CD4-positive, alpha-beta T cell (primary cell): ENCODE measurements at regions not wholly inside any gene's neighbourhood (a gene's known extent, or its start where the extent isn't known, plus 50 kb on each side); places are given as distances from the start of the nearest gene placed in this dataset.

Experiments
- ATAC-seq: fragments of 200-7000 bp; cut with Tn5 transposase; one replicate; pipeline ENCODE4 v1.10.0; 2022; ENCODE audit warnings: mild to moderate bottlenecking; ENCODE audit not compliant: poor library complexity
- CTCF ChIA-PET: fragments of 350-600 bp; sonication (Branson Sonifier 250); formaldehyde crosslinking; loops from one replicate; lab custom pipeline; 2021; ENCODE audit warnings: antibody characterized with exemption, inconsistent platforms; lab: Charles Lee
- POLR2A ChIA-PET: fragments of 350-600 bp; sonication (Branson Sonifier 250); formaldehyde crosslinking; loops from one replicate; lab custom pipeline; 2021; ENCODE audit warnings: antibody characterized with exemption, inconsistent platforms; lab: Charles Lee
- DNase-seq, 14 experiments: peaks; one replicate each; pipeline ENCODE4 v3.0.0-alpha.2; 2013 to 2020; ENCODE audit warnings: mixed read lengths in 2 of 14
- H3K27ac ChIP-seq, 2 donors: one replicate each; pipeline versions ENCODE4 v1.5.1 to v1.7.0; 2013; ENCODE audit warnings: low read length in 2 of 2, low read depth in 1 of 2, mild to moderate bottlenecking in 1 of 2
- H3K27me3 ChIP-seq, 2 experiments: 1 replicate in 1 of 2; 2 replicates in 1 of 2; pipeline versions ENCODE4 v1.6.1 to v1.7.0; 2013; ENCODE audit warnings: low read length in 2 of 2, control low read depth in 1 of 2, mild to moderate bottlenecking in 1 of 2, moderate library complexity in 1 of 2; ENCODE audit not compliant: insufficient read depth in 2 of 2, control insufficient read depth in 1 of 2
- H3K36me3 ChIP-seq: one replicate; pipeline ENCODE4 v1.6.1; 2013; ENCODE audit warnings: low read length, control low read depth; ENCODE audit not compliant: insufficient read depth
- H3K4me1 ChIP-seq: one replicate; pipeline ENCODE4 v1.6.1; 2013; ENCODE audit warnings: low read length, control low read depth; ENCODE audit not compliant: insufficient read depth
- H3K4me3 ChIP-seq: one replicate; pipeline ENCODE4 v1.5.1; 2013; ENCODE audit warnings: mild to moderate bottlenecking, low read length, moderate library complexity
- H3K9me3 ChIP-seq, 2 experiments: 1 replicate in 1 of 2; 2 replicates in 1 of 2; pipeline versions ENCODE4 v1.6.1 to v1.7.0; 2013; ENCODE audit warnings: low read length in 2 of 2, mild to moderate bottlenecking in 2 of 2, control low read depth in 1 of 2, moderate library complexity in 1 of 2; ENCODE audit not compliant: control insufficient read depth in 1 of 2, insufficient read depth in 1 of 2
- H3K27ac Mint-ChIP-seq: one replicate; pipeline ENCODE4 v1.8.0; 2020; ENCODE audit warnings: mixed read lengths
- H3K27me3 Mint-ChIP-seq: one replicate; pipeline ENCODE4 v1.8.0; 2021; ENCODE audit warnings: mixed read lengths
- H3K36me3 Mint-ChIP-seq: one replicate; pipeline ENCODE4 v1.8.0; 2021; ENCODE audit warnings: low read depth, mixed read lengths
- H3K4me1 Mint-ChIP-seq: one replicate; pipeline ENCODE4 v1.8.0; 2021; ENCODE audit warnings: low read depth, mixed read lengths
- H3K4me3 Mint-ChIP-seq: one replicate; pipeline ENCODE4 v1.8.0; 2020; ENCODE audit warnings: mild to moderate bottlenecking, mixed read lengths
- H3K9me3 Mint-ChIP-seq: one replicate; pipeline ENCODE4 v1.8.0; 2020; ENCODE audit warnings: mixed read lengths
- intact Hi-C, 2 experiments: fragments of 100-400 bp; cut with DNase I in 1 of 2; cut with micrococcal nuclease in 1 of 2; formaldehyde crosslinking; loops; one replicate each; pipeline versions ENCODE4 v1.15.1 to v1.9.0; 2023 to 2025; cut with DNase I, micrococcal nuclease
- TF ChIP-seq, protein P1 (sequence below): fragments of 200-600 bp; IDR thresholded peaks from one replicate; pipeline ENCODE4 v1.8.0; 2022; ENCODE audit warnings: antibody characterized with exemption, mild to moderate bottlenecking

DNA sequence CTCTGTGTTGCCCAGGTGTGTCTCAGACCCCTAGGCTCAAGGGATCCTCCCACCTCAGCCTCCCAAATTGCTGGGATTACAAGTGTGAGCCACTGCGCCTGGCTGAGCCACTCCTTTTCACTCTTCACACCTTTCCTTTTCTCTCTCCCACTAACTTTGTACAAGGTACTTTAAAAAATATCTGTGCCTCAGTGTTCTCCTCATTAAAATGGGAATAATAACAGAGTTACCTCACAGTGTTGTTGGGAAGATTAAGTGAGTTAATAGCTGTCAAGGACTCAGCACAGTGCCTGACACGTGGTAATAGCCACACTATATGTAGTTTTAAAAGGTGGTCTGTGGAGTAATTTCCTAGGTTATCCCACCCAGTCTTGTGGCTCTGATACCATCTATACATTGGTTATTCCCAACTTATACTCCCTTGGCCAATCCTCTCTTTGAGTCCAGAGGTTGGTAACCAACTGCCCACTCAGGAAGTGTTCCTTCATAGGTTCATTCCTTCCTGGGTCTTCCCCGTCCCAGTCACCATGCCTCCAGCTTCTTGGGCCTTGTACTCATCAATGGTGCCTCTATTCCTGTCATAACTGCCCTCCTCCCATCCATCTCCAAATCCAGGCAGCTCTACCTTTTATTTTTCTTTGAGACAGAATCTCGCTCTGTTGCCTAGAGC, 78.6 kb upstream of the NAA20 start:
- ChIA-PET CTCF (no interaction called here), POLR2A (no interaction called here)
- no peak overlapping the region for H3K4me3 ChIP-seq
- Mint-ChIP-seq H3K27me3 (peaks cover 12% of the 10 kb centered on the region), H3K27ac (peak overlapping the region; percentile 70), H3K4me3 (peak overlapping the region; percentile 31), H3K9me3 (no peaks in the 10 kb centered on the region), H3K36me3 (no peaks in the 10 kb centered on the region), H3K4me1 (peaks cover 32% of the 10 kb centered on the region)
- H3K36me3 ChIP-seq = no peaks in the 10 kb centered on the region
- DNase-seq (no peak), ATAC-seq (no peak)
- TF ChIP-seq, protein P1, sequence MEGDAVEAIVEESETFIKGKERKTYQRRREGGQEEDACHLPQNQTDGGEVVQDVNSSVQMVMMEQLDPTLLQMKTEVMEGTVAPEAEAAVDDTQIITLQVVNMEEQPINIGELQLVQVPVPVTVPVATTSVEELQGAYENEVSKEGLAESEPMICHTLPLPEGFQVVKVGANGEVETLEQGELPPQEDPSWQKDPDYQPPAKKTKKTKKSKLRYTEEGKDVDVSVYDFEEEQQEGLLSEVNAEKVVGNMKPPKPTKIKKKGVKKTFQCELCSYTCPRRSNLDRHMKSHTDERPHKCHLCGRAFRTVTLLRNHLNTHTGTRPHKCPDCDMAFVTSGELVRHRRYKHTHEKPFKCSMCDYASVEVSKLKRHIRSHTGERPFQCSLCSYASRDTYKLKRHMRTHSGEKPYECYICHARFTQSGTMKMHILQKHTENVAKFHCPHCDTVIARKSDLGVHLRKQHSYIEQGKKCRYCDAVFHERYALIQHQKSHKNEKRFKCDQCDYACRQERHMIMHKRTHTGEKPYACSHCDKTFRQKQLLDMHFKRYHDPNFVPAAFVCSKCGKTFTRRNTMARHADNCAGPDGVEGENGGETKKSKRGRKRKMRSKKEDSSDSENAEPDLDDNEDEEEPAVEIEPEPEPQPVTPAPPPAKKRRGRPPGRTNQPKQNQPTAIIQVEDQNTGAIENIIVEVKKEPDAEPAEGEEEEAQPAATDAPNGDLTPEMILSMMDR = no peak
- no peaks in the 10 kb centered on the region for H3K9me3 ChIP-seq
- peaks cover 15% of the 10 kb centered on the region for H3K4me1 ChIP-seq
- intact Hi-C loops = no loop called here
- H3K27ac ChIP-seq = no peak overlapping the region
- no peaks in the 10 kb centered on the region for H3K27me3 ChIP-seq

- Histone ChIP-seq H3K27me3 (no peaks in the 10 kb centered on the region), H3K4me3 (no peak overlapping the region), H3K27ac (no peak overlapping the region), H3K36me3 (no peaks in the 10 kb centered on the region), H3K4me1 (peaks cover 9% of the 10 kb centered on the region), H3K9me3 (no peaks in the 10 kb centered on the region)
- H3K4me1 Mint-ChIP-seq = peaks cover 23% of the 10 kb centered on the region
- H3K4me3 Mint-ChIP-seq = no peak overlapping the region
- TF ChIP-seq, protein P1 = no peak
- CTCF ChIA-PET = no interaction called here
- no peaks in the 10 kb centered on the region for H3K9me3 Mint-ChIP-seq
- H3K27me3 Mint-ChIP-seq = peaks cover 4% of the 10 kb centered on the region
- intact Hi-C loops = no loop called here
- POLR2A ChIA-PET = no interaction called here
- H3K27ac Mint-ChIP-seq = no peak overlapping the region
- DNase-seq (peak in 1 of 14 experiments; percentile 23), ATAC-seq (no peak)
- no peaks in the 10 kb centered on the region for H3K36me3 Mint-ChIP-seq
Measured at GRCh38 chr20:19940988-19941460, 76.1 kb upstream of the NAA20 start.

GRCh38 chr20:19942611-19943010, 74.6 kb upstream of the NAA20 start:
- ChIA-PET CTCF (no interaction called here), POLR2A (no interaction called here)
- Histone ChIP-seq H3K4me1 (peaks cover 8% of the 10 kb centered on the region), H3K27me3 (no peaks in the 10 kb centered on the region), H3K9me3 (no peaks in the 10 kb centered on the region), H3K36me3 (no peaks in the 10 kb centered on the region), H3K4me3 (no peak overlapping the region), H3K27ac (no peak overlapping the region)
- TF ChIP-seq, protein P1 = no peak
- H3K27ac Mint-ChIP-seq = no peak overlapping the region
- DNase-seq (no peak), ATAC-seq (no peak)
- H3K27me3 Mint-ChIP-seq = peaks cover 2% of the 10 kb centered on the region
- H3K4me3 Mint-ChIP-seq = no peak overlapping the region
- peaks cover 13% of the 10 kb centered on the region for H3K4me1 Mint-ChIP-seq
- intact Hi-C loops = no loop called here
- no peaks in the 10 kb centered on the region for H3K9me3 Mint-ChIP-seq
- H3K36me3 Mint-ChIP-seq = no peaks in the 10 kb centered on the region
